ENCODE measurements at regions not wholly inside any gene's neighbourhood (a gene's known extent, or its start where the extent isn't known, plus 50 kb on each side); places are given as distances from the start of the nearest gene placed in this dataset.

DNA sequence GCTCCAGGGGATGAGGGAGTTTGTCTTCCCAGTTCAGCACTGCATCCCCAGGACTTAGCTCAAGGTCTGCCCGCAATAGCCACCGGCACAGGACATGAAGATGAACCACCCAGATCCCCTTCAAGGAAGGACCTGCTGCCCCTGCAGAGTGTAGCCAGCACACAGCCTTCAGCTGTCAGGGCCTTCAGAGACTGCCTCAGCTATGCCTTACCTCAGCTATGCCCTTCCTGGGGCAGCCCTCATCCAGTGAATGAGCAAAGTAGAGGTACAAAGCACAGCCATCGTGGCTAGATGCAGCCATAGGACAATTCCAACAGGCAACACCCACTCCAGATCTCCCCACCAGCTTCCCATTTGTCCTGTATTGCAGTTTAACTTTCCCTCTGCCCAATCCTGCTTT is 291.2 kb upstream of the STT3B start:
- DNase-seq (no peak), ATAC-seq (ENCODE audit: low FRiP score in 2 of 2) (no peak)
- Histone ChIP-seq H3K27ac (no peak overlapping the region), H3K9me3 (no peaks in the 10 kb centered on the region), H3K4me3 (no peak overlapping the region), H3K27me3 (no peaks in the 10 kb centered on the region), H3K36me3 (no peaks in the 10 kb centered on the region), H3K4me1 (no peaks in the 10 kb centered on the region)
- WGBS, 2 donors: 86 to 92% methylated on average over 2 to 3 of the region's 3 CpGs
- no peak for TF ChIP-seq EP300 (IDR thresholded peaks at IDR 0.05)
- no peak for TF ChIP-seq POLR2A (IDR thresholded peaks at IDR 0.05)
- TF ChIP-seq CTCF (IDR thresholded peaks at IDR 0.05): no peak
- TF ChIP-seq POLR2AphosphoS5 (IDR thresholded peaks at IDR 0.05): no peak

DNA sequence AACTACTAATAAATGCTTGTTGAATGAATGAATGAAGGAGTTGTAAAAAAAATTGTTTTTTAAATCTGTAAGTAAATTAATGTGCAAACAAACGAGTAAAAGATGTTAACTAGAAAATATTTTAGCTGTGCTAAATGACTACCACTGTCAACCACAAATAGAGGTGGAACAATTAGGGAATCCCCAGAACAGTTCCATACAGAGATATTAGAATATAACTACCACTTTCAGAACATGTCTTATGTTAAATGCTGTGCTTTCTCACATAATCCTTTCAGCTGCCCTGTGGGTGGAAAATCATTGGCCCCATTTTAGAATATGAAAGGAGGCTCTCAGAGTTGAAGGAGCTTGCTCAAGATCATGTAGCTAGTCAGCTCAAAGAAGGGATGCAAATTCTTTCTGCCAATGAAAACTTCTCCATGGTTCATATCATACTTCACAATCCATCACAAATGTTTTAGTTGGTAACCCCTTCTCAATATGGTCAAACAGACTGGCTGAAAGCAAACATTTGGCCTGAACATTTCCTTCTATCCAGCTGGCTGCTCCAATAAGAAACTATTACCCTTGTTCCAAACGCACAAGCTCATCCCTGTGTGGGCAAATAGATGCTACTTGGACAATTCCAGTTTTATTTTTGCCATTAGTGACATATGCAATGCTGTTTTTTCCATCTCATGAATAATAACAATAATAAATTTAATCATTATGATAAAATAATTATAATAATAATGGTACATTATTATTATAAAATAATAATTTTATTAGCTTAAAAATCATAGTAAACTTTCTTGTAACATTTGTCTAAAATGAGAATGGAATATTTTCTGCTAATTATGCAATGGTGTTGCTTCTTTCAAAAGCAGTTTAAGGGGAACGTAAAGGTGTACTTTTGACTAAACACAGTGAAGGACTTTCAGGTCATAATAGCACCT is 290.4 kb upstream of the STT3B start:
- Histone ChIP-seq H3K27ac (no peak overlapping the region), H3K4me1 (no peaks in the 10 kb centered on the region), H3K9me3 (no peaks in the 10 kb centered on the region), H3K4me3 (no peak overlapping the region), H3K36me3 (no peaks in the 10 kb centered on the region), H3K27me3 (no peaks in the 10 kb centered on the region)
- WGBS, 2 donors: 85 to 86% methylated on average over 3 of the region's 3 CpGs
- ATAC-seq (ENCODE audit: low FRiP score in 2 of 2): no peak
- DNase-seq: no peak
- TF ChIP-seq POLR2AphosphoS5 (IDR thresholded peaks at IDR 0.05): no peak
- no peak for TF ChIP-seq POLR2A (IDR thresholded peaks at IDR 0.05)
- no peak for TF ChIP-seq CTCF (IDR thresholded peaks at IDR 0.05)
- no peak for TF ChIP-seq EP300 (IDR thresholded peaks at IDR 0.05)

DNA sequence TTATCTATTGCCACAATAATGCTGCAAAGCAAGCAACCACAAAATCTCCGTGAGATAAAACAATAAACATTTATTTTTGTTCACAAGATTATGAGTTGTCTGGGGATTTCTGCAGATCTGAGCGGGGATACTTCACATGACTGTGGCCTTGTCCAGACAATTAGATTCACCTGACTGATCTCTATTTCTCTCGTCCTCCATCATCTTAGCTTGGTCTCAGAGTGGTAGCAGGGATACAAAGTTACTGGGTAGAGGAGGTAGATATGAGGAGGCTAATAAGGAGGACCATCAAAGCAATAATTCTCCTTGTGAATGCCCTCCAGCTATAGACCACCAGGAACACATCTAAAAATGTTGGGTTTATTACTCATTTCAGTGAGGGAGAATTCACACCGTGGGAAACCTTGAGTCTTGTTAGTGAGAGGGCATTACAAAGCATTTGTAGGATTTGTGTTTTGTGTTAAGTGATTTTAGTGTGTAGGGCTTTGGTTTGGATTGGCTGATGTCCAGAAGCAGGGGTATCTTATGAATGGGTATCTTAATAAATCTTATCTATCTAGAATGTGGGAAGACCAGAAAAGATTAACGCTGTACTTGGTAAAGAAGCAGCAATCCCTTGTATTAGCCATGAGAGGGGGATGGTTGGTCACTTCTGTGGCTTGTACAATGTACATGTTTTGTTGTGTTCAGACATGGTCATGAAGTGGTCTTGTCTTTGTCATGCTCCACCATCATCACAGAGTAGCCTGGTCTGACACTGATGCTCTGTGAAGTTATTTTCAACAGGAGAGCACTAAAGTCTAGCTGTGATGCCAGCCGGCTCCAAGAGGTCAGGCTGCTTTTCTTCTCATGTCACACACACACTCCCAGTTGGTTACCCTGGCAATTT is 287.6 kb upstream of the STT3B start:
- DNase-seq (no peak), ATAC-seq (ENCODE audit: low FRiP score in 2 of 2) (no peak)
- H3K9me3 ChIP-seq: no peaks in the 10 kb centered on the region
- H3K36me3 ChIP-seq: no peaks in the 10 kb centered on the region
- H3K4me3 ChIP-seq: no peak overlapping the region
- H3K4me1 ChIP-seq: no peaks in the 10 kb centered on the region
- H3K27me3 ChIP-seq: no peaks in the 10 kb centered on the region
- 79 to 80% methylated on average over 6 of the region's 6 CpGs for WGBS, 2 donors
- H3K27ac ChIP-seq: no peak overlapping the region
- TF ChIP-seq POLR2A (IDR thresholded peaks at IDR 0.05) (no peak), CTCF (IDR thresholded peaks at IDR 0.05) (no peak), EP300 (IDR thresholded peaks at IDR 0.05) (no peak), POLR2AphosphoS5 (IDR thresholded peaks at IDR 0.05) (no peak)

DNA sequence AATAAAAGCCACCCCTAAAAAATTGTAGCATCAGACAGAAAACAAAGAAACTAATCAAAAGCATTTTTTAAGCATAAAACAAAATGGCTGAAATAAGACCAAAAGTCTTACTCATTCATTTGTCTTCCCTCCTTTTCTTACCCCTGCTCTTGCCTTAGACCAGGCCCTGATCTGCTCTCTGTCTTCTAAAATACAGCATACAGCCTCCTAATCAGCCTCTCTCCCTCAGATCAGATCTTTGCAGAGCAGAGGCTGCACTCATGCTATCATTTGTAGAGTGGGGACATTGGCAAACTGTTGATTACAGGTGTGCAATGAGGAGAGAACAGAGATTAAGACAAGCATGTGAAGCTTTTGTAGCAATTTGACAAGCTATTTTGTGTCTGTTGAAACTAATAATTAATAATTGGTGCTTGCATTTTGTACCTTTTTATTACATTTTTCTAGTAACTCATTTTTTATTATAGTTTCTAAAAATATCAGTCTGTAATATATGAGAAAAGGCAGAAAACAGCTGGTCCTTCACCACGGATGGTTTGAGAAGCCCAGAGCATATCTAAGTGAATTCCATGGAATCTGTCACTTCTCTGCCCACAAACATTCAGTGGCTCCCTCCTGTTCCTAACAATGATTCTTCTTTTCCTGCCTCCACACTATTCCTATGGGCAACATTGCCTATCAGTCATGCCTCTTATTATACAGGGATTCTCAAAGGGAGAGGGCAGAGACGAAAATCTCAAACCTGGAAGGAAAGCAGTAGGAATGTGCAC is 286.2 kb upstream of the STT3B start:
- no peaks in the 10 kb centered on the region for H3K9me3 ChIP-seq
- ATAC-seq (ENCODE audit: low FRiP score in 2 of 2): no peak
- no peak for TF ChIP-seq EP300 (IDR thresholded peaks at IDR 0.05)
- no peak for DNase-seq
- 78 to 80% methylated on average over 2 of the region's 2 CpGs for WGBS, 2 donors
- no peak overlapping the region for H3K27ac ChIP-seq
- H3K27me3 ChIP-seq: no peaks in the 10 kb centered on the region
- no peak overlapping the region for H3K4me3 ChIP-seq
- H3K36me3 ChIP-seq: no peaks in the 10 kb centered on the region
- H3K4me1 ChIP-seq: no peaks in the 10 kb centered on the region

DNA sequence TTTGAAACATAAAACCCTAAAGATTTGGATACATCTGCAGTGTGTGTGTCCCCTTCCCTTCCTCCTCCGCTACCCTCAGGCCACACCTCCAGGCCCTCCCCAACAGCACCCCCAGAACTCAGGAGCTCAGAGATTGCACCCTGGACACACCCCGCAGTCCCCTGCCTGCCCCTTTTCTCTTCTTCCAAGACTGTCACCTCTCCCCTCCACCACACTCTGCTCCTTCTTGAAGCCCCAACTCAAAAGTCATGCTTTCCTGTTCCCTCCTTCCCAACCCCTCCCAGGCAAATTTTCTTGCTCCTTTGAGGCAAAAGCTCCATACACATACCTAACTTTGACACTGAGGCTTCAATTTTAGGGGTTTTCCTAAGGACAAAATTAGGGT is 285.7 kb upstream of the STT3B start:
- TF ChIP-seq EP300 (IDR thresholded peaks at IDR 0.05): no peak
- TF ChIP-seq CTCF (IDR thresholded peaks at IDR 0.05): no peak
- no peak for TF ChIP-seq POLR2A (IDR thresholded peaks at IDR 0.05)
- TF ChIP-seq POLR2AphosphoS5 (IDR thresholded peaks at IDR 0.05): no peak
- Histone ChIP-seq H3K9me3 (no peaks in the 10 kb centered on the region), H3K4me1 (no peaks in the 10 kb centered on the region), H3K36me3 (no peaks in the 10 kb centered on the region), H3K27me3 (no peaks in the 10 kb centered on the region), H3K27ac (no peak overlapping the region), H3K4me3 (no peak overlapping the region)
- WGBS, 2 donors: 91 to 100% methylated on average over 2 of the region's 2 CpGs
- DNase-seq: no peak
- ATAC-seq (ENCODE audit: low FRiP score in 2 of 2): no peak
